ENCODE measurements at regions not wholly inside any gene's neighbourhood (a gene's known extent, or its start where the extent isn't known, plus 50 kb on each side); places are given as distances from the start of the nearest gene placed in this dataset.

- no peak for DNase-seq (ENCODE audit: low read depth)
- TF ChIP-seq CTCF (conservative IDR thresholded peaks at IDR 0.05; ENCODE audit: control insufficient read depth, insufficient read depth, low read depth, low read length): no peak
- H3K4me3 ChIP-seq (ENCODE audit: control insufficient read depth, low read depth, low read length): no peak overlapping the region
Observed at GRCh38 chr18:38025433-38026038, 459.9 kb upstream of the CELF4 start.

DNA sequence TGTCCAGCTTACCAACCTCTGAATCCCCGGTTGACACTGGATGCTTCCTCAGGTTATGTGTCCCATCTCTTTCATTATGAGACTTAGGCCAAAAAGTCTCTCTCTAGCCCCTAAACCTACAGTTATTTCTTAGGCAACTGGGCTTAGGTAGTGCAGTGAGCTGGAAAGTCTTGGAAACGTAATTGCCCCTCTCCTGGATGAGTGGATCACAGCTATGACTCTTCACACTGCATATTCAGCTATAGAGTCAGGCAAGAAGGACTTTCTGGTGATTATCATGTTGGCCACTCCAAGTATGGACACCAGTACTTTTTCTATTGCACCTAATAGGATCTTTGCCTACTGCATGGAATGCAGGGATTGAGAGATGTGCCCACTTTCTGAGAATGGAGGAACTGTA is 458.3 kb upstream of the CELF4 start:
- H3K4me3 ChIP-seq (ENCODE audit: control insufficient read depth, low read depth, low read length): no peak overlapping the region
- no peak for TF ChIP-seq CTCF (conservative IDR thresholded peaks at IDR 0.05; ENCODE audit: control insufficient read depth, insufficient read depth, low read depth, low read length)
- no peak for DNase-seq (ENCODE audit: low read depth)

DNA sequence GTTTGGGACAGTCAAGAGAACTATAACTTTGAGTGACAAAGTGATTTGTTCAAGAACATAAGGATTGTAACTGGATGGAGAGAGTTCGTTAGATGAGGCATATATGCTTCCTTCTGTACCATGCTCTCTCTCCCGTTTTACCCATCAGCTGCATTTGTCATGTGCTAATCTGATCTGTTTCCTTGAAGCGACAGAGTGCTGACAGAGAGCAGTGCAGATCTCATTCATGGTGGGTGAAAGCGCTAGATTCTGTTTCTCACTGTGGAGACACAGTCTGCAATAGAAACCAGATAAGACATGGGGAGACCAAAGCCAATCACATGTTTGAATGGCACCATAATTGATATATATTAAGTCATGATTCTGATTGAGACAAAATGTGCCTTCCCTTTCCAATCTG is 456.6 kb upstream of the CELF4 start:
- TF ChIP-seq CTCF (conservative IDR thresholded peaks at IDR 0.05; ENCODE audit: control insufficient read depth, insufficient read depth, low read depth, low read length): no peak
- H3K4me3 ChIP-seq (ENCODE audit: control insufficient read depth, low read depth, low read length): no peak overlapping the region
- no peak for DNase-seq (ENCODE audit: low read depth)

- no peak for DNase-seq (ENCODE audit: low read depth)
- no peak for TF ChIP-seq CTCF (conservative IDR thresholded peaks at IDR 0.05; ENCODE audit: control insufficient read depth, insufficient read depth, low read depth, low read length)
- H3K4me3 ChIP-seq (ENCODE audit: control insufficient read depth, low read depth, low read length): no peak overlapping the region
Observed at GRCh38 chr18:38019292-38019691, 453.7 kb upstream of the CELF4 start.

DNA sequence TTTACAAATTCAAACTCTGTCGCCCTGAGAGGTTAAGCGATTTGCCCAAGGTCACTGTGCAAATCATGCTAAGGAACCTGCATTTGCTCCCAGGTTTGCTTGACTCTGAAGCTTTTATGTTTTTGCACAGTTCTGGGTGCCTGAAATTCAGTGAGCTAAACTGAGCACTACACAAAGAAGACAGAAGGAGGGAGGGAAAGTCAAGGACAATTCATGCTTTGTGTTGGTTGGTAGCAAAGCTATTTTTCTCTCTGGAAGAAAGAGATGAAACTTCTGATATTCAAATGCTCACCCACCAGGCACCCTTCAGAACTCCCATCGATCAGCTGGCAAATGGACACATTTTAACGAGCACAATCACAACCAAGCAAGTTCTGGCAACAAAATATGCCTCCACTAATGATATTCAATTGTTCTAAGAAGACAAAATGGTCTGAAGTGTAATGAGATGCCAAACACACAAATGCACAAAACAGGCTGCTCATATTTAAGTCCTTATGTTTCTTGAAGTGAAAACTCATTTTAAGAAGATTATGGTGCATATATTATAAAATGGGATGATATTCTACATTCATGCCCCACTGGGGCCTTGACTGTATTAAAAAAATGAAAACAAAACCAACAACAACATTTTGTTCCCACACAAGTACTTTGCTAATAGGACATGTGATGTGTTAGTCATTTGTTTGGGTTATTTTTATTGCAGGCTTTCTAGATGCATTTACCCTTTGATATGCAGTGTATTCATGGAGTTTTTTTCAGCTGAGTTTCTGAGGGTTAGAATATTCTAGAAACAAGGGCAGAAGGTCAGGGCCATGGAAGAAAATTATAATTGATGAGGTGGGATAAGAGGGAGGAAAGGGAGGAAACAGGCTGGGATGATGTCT is 445.6 kb upstream of the CELF4 start:
- H3K4me3 ChIP-seq (ENCODE audit: control insufficient read depth, low read depth, low read length): no peak overlapping the region
- no peak for TF ChIP-seq CTCF (conservative IDR thresholded peaks at IDR 0.05; ENCODE audit: control insufficient read depth, insufficient read depth, low read depth, low read length)
- DNase-seq (ENCODE audit: low read depth): no peak

DNA sequence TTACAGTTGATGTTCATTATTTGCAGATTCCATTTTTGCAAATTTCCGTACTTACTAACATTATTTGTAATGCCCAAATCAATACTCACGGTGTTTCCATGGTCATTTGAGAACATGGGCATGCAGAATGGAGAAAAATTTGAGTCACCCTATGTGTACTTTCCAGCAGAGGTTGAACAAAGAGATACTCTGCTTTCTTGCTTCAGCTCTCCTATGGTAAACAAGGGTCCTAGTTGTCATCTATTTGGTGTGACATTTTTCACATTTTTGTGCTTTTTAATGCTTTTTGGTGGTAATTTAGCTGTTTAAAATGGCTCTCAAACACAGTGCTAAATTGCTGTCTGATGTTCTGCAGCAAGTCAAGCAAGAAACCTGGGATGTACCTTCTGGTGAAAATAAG is 444.4 kb upstream of the CELF4 start:
- DNase-seq (ENCODE audit: low read depth): no peak
- no peak for TF ChIP-seq CTCF (conservative IDR thresholded peaks at IDR 0.05; ENCODE audit: control insufficient read depth, insufficient read depth, low read depth, low read length)
- no peak overlapping the region for H3K4me3 ChIP-seq (ENCODE audit: control insufficient read depth, low read depth, low read length)

All from fibroblast of mammary gland (primary cell).